Stimulated activated CD4-positive, alpha-beta T cell treated with anti-CD3 and anti-CD28 coated beads, TNF-alpha, amount 100 ng/mL, for 1 hour (primary cell): ENCODE measurements at regions not wholly inside any gene's neighbourhood (a gene's known extent, or its start where the extent isn't known, plus 50 kb on each side); places are given as distances from the start of the nearest gene placed in this dataset.
"Not testable (repeated sequence)": the region's sequence is repeated elsewhere in the genome, so short reads cannot be mapped to it uniquely, and the experiment has no call there.

ENCODE experiments used
- DNase-seq, 3 donors: peaks; one replicate each; pipeline ENCODE4 v3.0.0-alpha.2; 2020; ENCODE audit warnings: low read depth in 3 of 3, low spot score in 1 of 3

DNA sequence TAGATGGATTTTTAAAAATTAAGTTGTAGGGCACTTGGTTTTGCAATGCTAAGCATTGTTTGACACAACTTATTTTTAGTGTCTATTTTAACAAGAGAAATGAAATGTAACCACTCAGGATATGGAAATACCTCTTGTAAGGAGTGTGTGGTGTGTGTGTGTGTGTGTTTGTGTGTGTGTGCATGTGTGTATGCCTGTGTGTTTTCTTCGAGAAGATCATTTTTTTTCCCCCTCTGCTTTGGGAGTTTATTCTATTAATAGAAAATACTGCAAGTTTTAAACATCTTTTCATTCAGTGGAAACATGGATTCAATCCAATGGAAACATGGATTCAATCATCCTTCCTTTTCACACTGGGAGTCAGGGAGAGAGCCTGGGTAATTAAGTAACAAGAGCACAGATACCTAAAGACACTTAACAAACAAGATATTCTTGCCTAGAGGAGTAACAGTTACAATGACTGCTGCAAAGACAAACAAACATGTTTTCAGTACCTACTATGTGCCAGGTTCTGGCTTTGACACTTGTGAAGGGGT, 567.2 kb upstream of the TBL1XR1 start:
- no peak for DNase-seq

DNA sequence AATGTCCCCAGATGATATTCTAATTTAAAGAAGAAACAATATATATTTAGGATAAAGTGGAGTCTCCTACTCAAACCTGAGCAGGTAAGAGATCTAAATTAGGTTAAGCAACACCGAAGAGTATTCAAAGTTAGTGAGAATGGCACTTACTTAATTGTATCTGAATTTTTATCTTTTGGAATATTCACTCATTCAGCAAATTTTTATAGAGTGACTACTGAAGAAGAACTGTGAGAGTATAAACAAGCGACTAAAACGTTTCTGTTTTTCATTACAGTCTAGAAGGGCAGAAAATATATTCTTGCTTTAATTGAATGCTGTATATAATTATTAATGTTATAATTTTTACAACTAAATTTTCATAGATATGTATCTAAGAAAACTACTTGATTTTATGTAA, 567.7 kb upstream of the TBL1XR1 start:
- DNase-seq = no peak

DNA sequence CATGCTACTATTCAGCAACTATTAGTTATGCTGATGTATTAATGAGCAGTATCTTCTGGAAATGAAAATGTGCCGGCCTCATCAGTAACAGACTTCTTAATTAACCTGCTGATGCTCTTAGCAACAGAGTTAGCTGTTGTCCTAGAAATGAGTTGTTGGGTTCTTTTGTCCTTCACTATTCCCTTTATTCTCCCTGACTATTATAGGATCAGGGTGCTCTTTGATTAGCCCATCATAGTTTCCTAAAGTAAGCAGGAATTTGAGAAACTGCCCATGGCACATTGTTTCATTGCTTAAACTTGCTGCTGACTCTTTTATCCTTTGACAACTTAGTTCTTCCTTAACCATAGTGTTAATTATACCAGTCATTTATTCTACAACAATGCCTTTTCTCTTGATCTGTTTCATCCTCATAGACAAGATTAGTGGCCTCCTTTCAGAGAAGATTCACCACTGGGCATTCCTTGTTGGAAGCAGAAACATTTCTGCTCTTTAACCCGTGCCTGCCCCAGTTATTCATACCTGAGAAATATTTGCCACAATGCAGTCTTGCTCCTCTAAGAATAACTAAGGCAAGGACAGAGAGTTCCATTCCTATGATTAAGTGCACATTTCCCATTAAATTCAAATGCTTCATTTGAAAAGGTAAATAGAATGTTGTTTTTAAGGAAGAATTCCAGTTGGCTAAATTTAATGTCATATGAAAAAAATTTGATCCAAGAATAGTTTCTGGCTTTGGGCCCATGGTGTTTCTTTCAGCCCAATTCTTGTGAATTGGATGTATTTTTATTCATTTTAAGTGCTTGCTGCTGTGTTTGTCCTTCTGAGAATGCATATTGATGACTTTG, 573.3 kb upstream of the TBL1XR1 start:
- DNase-seq = no peak

DNA sequence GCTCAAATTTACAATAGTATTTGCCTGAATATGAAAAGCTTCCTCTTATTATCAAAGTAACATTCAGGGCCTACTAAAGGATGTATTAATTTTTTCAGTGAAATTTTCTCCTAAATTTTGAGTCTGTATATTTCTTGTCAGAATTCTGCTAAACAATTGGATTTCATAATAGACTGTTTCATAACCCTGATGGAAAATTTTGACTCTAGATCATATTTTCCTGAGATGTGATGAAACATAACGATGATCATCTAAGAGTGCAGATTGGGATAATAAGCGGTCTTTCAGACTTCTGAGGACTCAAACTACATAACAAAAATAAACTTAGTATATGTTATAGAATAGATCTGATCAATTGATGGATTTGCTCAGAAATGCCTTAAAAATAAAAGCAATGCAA, 574.5 kb upstream of the TBL1XR1 start:
- no peak for DNase-seq

DNA sequence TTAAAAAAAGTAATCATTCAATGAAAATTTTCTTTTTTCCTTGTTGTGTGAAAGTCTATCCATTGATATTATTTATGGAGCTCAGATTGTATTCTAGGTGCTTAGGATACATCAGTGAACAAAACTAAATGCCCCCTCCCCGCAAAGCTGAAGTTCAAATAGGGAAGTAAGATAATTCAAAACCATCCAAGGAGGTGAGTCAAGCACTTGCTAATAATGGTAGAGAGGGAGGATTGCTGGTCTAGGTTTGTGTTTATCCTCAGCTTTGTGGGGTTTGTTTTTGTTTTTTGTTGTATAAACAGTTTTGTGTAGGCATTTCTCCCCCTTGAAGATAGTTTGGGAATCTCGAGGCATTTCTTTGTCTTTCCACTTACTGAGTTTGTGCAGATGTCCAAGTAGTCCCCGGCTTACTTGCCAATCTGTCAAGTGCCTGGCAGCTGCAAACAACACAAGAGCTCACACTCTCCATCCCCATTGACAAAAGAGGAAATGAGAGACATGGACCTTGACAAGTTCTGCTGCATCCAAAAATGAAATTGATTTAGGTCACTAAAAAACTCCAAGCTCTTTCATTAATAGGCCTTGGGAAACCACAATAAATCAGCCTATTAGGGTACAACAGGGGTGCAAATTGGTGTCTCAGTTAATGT, 575.8 kb upstream of the TBL1XR1 start:
- DNase-seq = no peak

DNA sequence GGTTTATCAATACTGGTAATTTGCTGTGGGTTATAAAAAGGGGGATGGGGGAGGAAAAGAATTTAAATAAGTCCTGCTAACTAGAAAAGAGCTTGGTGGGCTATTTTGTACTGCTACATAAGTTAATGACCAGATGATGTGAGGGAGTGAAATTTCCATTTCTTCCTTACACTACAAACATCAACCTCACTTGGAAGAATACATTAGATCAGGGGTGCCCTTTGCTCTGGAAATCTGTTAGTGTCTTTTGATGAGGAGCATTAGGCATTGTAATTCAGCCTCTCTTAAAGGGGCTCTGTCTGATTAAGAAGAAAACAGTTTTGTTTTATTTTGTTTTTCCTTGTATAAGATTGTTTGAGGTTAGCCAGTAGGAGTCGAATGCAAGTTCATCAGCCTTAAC, 576.4 kb upstream of the TBL1XR1 start:
- no peak for DNase-seq

DNA sequence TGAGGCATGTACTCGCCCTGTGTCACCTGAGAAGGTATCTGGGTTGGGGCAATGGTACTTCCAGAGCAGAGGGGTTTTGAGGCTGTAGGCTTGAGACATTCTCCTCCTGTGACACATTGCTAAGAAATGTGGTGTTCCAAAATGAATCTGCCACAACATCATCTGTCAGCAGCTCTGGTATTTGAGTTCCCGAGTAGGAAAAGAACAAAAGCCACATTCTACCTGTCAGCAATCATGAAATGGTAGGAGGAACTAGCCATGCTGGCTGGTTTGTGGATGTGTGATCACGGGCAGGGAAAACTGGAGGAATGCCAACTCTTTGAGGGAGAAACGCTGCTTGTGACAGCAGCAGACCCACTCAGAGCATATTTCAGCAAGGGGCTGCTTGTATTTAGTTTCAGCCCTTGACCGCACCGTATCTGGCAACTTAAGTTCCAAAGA, 579.4 kb upstream of the TBL1XR1 start:
- no peak for DNase-seq

DNA sequence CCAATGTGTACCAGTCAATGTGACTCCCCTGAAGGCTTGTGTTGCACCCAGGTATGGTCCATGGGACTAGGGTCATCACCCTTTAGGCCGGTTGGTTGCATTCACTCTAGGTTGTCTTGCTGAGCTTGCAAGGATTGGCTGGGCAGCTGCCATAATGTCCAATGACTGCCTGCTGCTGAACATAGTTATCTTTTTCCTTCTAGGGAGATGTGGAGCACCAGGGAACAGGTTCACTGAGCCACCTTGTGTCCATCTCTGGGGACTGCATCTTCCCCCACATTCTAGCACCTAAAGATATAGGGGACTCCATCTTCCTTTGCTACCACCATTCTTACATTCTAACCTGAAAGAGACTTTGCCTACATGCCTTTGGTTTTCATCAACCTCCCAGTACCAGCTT, 580.4 kb upstream of the TBL1XR1 start:
- DNase-seq = peak in 1 of 3 donors; percentile 7

DNA sequence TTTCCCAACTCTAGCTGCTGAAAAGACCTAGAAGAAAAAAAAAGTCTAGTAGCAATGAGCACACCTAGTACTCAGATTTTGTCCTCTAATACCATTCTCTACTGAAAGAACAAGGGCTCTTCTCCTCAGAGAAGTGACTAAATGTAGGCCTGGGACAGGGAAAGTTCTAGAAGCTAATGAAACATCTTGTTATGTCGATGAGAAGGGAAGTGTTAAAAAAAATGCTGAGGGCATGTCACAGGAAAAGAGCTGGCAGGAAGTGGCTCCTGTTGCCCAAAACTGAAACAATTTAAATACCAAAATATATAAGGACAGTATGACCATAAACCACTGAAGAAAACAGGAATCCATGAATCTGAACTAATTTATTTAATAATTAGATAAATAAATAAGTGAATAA, 581.4 kb upstream of the TBL1XR1 start:
- no peak for DNase-seq

DNA sequence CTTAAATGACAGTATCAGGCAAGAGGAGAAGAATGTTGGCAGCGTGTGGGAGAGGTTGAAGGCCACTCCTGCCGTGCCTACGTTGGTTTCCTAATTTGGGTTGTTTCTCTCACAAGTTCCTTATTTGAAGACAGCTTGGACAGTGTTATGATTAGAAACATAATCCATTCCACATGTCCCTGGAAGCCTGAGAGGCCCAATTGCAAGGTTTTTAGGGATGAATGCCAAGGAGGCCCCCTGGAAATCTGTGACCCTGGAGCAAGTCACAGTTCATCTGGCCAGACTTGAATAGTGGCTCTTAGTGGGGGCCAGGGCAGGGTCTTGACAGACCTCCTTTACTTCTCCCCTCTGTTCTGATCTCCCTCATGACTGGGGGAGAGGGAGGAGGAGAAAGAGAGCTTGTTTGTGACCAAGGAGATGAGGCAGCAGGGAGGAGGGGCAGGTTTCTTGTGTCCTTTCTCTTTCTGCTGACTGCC, 584.4 kb upstream of the TBL1XR1 start:
- DNase-seq = no peak

DNA sequence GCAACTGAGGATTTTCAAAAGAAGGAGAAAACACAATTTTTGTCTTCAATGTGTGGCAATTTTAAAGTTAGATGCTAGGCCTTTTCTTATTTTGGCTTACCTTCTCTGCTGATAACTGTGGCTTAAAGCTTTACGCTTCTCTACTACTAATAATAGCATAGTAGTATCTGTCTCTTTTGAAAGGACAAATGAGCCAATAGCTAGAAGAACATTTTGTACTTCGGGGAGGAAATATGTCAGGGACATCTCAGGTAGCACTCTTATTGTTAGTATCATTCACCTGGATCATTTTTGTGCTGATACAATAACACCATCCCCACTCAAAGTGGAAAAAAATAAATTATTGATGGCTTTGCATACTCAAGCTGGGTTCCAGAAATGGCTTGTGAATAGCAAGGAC, 586.1 kb upstream of the TBL1XR1 start:
- no peak for DNase-seq

DNA sequence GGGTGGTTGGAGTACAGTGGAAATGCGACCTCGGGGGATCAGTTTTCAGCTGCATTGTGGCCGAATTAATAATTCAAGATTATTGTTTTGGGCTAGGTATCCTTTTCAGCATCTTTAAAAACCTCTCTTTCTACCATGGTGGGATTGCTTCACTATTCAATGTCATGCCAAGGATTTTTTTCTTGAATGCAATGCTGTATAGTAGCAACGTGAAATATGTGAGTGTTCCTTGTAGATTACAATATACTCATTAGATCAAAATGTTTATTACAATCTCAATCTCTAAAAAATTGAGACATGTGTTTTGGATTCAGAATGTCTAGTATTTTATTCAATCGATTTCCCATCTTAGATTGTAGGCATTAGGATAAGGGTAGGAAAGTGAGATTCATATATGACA, 586.5 kb upstream of the TBL1XR1 start:
- DNase-seq = no peak

DNA sequence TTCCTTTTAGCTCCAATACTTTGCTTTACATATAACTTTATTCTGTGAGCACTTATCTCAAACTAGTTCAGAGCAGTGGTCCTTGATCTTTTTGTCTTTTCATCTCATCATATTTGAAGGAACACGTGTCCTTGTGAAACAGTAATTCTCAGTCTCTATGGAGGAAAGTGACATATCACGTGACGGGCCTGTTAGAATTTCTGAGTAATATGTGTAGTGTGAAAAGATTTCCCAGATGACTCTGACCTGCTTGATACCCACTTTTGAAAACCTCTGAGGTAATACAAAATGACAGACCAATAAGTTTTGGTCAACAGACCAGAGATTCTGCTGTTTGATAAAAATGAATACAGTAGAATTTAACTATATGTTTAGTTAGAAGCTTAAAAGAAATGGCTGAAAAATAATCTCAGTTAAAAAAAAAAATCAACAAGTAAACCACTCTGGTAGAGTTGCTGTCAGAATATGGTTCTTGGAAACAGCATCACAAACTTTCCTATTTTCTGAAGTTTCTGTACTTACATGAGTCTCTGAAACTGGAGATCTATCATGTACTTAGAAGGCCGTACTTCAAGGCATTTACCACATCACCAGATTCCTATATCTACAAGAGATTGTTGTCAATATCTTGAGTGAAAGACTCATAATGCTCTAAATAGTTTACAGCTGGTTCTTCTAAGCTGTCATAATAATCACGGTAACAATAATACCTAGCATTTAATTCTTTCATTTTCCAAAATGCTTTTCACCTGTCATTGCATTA, 590.2 kb upstream of the TBL1XR1 start:
- DNase-seq = no peak

DNA sequence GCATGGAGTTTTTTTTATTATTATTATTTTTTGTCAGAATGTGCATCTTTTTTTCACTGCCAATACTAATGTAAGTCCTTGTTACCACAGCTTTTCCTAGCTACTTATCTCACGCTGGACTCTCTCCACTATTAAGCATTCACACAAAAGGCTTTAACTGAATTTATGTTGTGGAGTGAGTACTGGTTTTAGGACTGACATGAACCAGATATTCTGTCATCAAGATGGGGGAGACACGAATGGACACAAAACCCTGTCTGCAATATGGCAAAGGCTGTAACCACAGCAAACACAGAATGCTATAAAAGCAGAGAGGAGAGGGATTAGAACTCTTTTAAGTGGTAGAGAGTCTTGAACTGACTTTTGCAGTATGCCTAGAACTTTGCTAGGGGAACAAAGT, 592.2 kb upstream of the TBL1XR1 start:
- no peak for DNase-seq

DNA sequence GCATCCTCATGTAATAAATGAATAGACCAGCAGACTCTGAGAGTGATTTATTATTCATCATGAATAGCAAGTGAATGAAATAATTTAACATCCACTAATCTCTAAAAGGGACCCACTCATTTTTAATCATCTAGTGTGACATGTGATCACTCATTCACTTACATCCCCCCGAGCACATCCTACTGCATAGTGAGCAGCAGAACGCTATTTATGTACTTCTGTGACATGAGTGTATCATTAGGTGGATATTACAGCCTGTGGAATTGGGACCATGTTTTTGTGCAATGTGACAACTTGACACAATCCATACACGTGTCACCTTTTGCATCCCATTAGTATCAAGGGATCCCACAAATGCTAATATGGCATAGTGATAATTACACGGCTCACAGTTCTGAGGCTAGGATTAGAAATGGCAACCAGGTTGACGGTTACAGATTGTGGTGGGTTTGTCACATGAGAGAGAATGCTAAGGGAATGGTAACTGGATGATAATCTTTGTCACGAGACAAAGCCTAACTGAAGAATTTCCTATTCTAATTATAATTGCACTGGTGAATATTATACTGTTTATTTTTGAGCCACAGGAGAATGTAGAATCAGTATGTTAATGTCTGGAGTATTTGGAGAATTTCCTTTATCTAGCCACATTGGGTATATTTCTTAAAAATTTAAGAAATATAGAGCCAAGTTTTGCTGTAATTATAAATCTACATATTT, 595.2 kb upstream of the TBL1XR1 start:
- DNase-seq = no peak

DNA sequence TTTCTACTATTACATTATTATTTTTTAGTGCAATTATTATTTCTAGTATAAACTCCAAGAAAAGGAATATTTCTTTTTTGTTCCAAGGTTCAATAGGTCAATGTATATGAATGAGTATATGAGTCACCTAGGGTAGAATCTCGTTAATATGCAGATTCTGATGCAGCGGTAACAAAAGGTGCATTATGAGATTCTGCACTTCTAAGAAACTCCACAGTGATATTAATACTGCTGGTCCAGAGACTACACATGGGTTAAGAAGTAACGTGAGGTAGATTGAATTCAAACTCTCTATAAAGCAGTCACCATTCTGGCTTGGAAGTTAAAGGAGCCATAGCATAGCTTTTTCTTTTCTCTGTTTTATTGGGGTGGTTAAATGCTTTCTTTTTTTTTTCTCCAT, 596.2 kb upstream of the TBL1XR1 start:
- DNase-seq = no peak

DNA sequence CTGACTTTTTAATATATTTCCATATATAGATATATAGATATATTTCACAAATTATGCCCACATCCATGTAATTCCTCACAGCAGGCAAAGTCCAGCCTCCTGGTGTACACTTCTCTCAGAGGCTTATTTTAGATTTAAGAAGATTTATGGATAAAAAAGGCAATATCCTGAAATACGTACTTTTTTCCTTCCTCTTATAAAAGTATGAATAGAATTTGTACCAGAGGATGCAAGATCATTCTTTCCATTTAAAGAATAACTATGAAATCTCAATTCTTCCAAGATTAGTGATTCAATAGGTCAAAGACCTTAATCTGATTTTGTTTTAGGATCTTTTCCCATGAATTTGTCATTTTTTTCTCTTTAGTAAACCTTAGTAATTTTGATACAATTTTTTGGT, 597.9 kb upstream of the TBL1XR1 start:
- no peak for DNase-seq

DNA sequence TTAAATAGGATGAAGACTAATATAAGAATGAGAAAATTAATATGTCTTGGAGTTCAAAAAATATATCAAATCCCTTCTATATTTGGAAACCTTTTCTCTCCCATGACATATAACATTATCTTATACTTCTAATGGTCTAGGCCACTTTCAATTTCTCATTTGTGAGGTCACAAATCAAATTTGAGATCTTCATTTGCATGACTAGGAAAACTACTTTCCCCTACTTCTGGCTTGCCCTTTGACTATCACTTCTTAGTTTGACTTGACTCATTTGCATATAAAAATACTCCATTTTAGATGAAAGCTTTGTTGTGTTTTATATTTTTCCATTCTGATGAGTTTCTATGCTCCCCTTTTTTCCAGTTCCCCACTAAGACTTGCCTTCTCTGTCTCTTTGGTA, 598.6 kb upstream of the TBL1XR1 start:
- DNase-seq = no peak

DNA sequence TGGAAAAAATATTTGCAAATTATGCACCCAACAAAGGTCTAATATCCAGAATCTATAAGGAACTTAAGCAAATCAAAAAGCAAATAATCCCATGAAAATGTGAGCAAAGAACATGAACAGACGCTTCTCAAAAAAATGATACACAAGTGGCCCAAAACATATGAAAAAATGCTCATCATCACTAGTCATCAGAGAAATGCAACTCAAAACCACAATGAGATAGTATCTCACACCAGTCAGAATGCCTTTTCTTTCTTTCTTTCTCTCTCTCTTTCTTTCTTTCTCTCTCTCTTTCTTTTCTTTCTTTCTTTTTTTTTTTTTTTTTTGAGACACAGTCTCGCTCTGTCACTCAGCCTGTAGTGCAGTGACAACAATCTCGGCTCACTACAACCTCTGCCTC, 602.9 kb upstream of the TBL1XR1 start:
- DNase-seq = not testable (repeated sequence)

DNA sequence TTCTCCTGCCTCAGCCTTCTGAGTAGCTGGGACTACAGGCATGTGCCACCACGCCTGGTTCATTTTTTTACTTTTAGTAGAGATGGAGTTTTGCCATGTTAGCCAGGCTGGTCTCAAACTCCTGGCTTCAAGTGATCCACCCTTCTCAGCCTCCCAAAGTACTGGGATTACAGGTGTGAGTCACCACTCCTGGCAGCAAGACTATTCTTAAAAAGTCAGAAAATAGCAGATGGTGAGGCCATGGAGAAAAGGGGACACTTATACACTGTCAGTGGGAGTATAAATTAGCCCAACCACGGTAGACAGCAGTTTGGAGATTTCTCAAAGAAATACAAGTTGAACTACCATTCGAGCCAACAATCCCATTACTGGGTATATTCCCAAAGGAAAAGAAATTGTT, 603.3 kb upstream of the TBL1XR1 start:
- no peak for DNase-seq
